A673 (cell line): ENCODE measurements at regions not wholly inside any gene's neighbourhood (a gene's known extent, or its start where the extent isn't known, plus 50 kb on each side); places are given as distances from the start of the nearest gene placed in this dataset.

Experiments
- BruUV-seq: library from RNA; stranded (reverse); fragments of 400-500 nt; replicated peaks from 2 replicates; lab custom pipeline; 2021; lab: Mats Ljungman, UMichigan
- CTCF ChIA-PET: fragments of 300-600 bp; sonication (Branson Sonifier 250); formaldehyde crosslinking; loops from one replicate; lab custom pipeline; 2022; ENCODE audit warnings: antibody characterized with exemption; lab: Charles Lee
- POLR2A ChIA-PET: fragments of 300-600 bp; sonication (Branson Sonifier 250); formaldehyde crosslinking; loops from one replicate; lab custom pipeline; 2022; ENCODE audit warnings: antibody characterized with exemption; ENCODE audit not compliant: low non-redundant PET; lab: Charles Lee
- DNase-seq: peaks from one replicate; pipeline ENCODE4 v3.0.0-alpha.2; 2015; ENCODE audit warnings: low spot score
- H3K27ac ChIP-seq: fragments of 200-600 bp; sonication (generic); 2 replicates; pipeline ENCODE4 v1.5.1; 2016; ENCODE audit warnings: mixed run types, low read depth, mild to moderate bottlenecking, mixed read lengths, antibody characterized with exemption, low read length; ENCODE audit not compliant: poor library complexity, severe bottlenecking
- H3K27me3 ChIP-seq: fragments of 200-600 bp; sonication (generic); replicated peaks from 2 replicates; pipeline ENCODE4 v1.6.1; 2017; ENCODE audit warnings: mixed run types, low read depth, mild to moderate bottlenecking, mixed read lengths, antibody characterized with exemption, low read length; ENCODE audit not compliant: insufficient read depth, poor library complexity
- H3K36me3 ChIP-seq: fragments of 200-600 bp; sonication (generic); 2 replicates; pipeline ENCODE4 v1.6.1; 2016; ENCODE audit warnings: mixed run types, mild to moderate bottlenecking, mixed read lengths, antibody characterized with exemption, low read length; ENCODE audit not compliant: insufficient read depth, poor library complexity, severe bottlenecking
- H3K4me1 ChIP-seq: fragments of 200-600 bp; sonication (generic); 2 replicates; pipeline ENCODE4 v1.6.1; 2017; ENCODE audit warnings: mixed run types, mild to moderate bottlenecking, mixed read lengths, antibody characterized with exemption, low read length; ENCODE audit not compliant: insufficient read depth, poor library complexity, severe bottlenecking
- H3K4me3 ChIP-seq: fragments of 200-600 bp; sonication (generic); 2 replicates; pipeline ENCODE4 v1.5.1; 2016; ENCODE audit warnings: low read depth, mixed run types, mild to moderate bottlenecking, mixed read lengths, low read length; ENCODE audit not compliant: poor library complexity, severe bottlenecking
- H3K9me3 ChIP-seq: fragments of 200-600 bp; sonication (generic); 2 replicates; pipeline ENCODE4 v1.6.1; 2016; ENCODE audit warnings: mixed run types, low read depth, mild to moderate bottlenecking, mixed read lengths, antibody characterized with exemption, low read length; ENCODE audit not compliant: poor library complexity, severe bottlenecking
- CTCF ChIP-seq: fragments of 300-800, 200-600 bp; sonication (generic); conservative IDR thresholded peaks from 2 replicates; pipeline ENCODE4 v1.5.1; 2017; ENCODE audit warnings: low read depth, mild to moderate bottlenecking, antibody characterized with exemption, low read length, moderate library complexity, mixed read lengths
- EZH2 ChIP-seq: fragments of 200-600 bp; sonication (generic); IDR thresholded peaks from 2 replicates; pipeline ENCODE4 v1.6.1; 2017; ENCODE audit warnings: borderline replicate concordance, low read depth, mild to moderate bottlenecking, mixed read lengths, antibody characterized with exemption, low read length; ENCODE audit not compliant: poor library complexity, severe bottlenecking
- intact Hi-C: fragments of 100-400 bp; cut with micrococcal nuclease; formaldehyde crosslinking; loops from one replicate; pipeline ENCODE4 v1.10.0; 2022; ENCODE audit not compliant: unreplicated experiment

GRCh38 chr9:118230329-118230728, 526.1 kb downstream of the TLR4 start:
- H3K4me3 ChIP-seq = no peak overlapping the region
- TF ChIP-seq EZH2 (no peak), CTCF (no peak)
- H3K36me3 ChIP-seq = no peaks in the 10 kb centered on the region
- DNase-seq = no peak
- ChIA-PET POLR2A (no interaction called here), CTCF (no interaction called here)
- no peaks in the 10 kb centered on the region for H3K4me1 ChIP-seq
- H3K27ac ChIP-seq = no peak overlapping the region
- peaks cover 4% of the 10 kb centered on the region for H3K9me3 ChIP-seq
- no TSS peak for BruUV-seq
- intact Hi-C loops = no loop called here
- no peaks in the 10 kb centered on the region for H3K27me3 ChIP-seq

GRCh38 chr9:118236625-118237024, 532.4 kb downstream of the TLR4 start:
- H3K9me3 ChIP-seq = peaks cover 4% of the 10 kb centered on the region
- no peak for DNase-seq
- H3K27ac ChIP-seq = no peak overlapping the region
- intact Hi-C loops = no loop called here
- no peaks in the 10 kb centered on the region for H3K4me1 ChIP-seq
- CTCF ChIA-PET = no interaction called here
- POLR2A ChIA-PET = no interaction called here
- no peaks in the 10 kb centered on the region for H3K36me3 ChIP-seq
- no TSS peak for BruUV-seq
- no peaks in the 10 kb centered on the region for H3K27me3 ChIP-seq
- no peak overlapping the region for H3K4me3 ChIP-seq
- TF ChIP-seq EZH2 (no peak), CTCF (no peak)

GRCh38 chr9:118238139-118238538, 533.9 kb downstream of the TLR4 start:
- ChIA-PET CTCF (no interaction called here), POLR2A (no interaction called here)
- H3K36me3 ChIP-seq = no peaks in the 10 kb centered on the region
- H3K27me3 ChIP-seq = no peaks in the 10 kb centered on the region
- intact Hi-C loops = no loop called here
- no peak overlapping the region for H3K27ac ChIP-seq
- H3K9me3 ChIP-seq = peaks cover 4% of the 10 kb centered on the region
- H3K4me1 ChIP-seq = no peaks in the 10 kb centered on the region
- TF ChIP-seq CTCF (no peak), EZH2 (no peak)
- no peak overlapping the region for H3K4me3 ChIP-seq
- no TSS peak for BruUV-seq
- DNase-seq = no peak
